HCT116 (cell line): ENCODE measurements at regions not wholly inside any gene's neighbourhood (a gene's known extent, or its start where the extent isn't known, plus 50 kb on each side); places are given as distances from the start of the nearest gene placed in this dataset.

Experiments used
- ATAC-seq: fragments of 200-7000 bp; cut with Tn5 transposase; 2 replicates; pipeline ENCODE4 v1.9.1; 2020; ENCODE audit warnings: mild to moderate bottlenecking, moderate library complexity
- BruUV-seq: library from RNA; stranded (reverse); fragments of 400-500 nt; replicated peaks from 2 replicates; lab custom pipeline; 2021; lab: Mats Ljungman, UMichigan
- CTCF ChIA-PET: fragments of 300-600 bp; sonication (Branson Sonifier 250); formaldehyde crosslinking; loops from one replicate; lab custom pipeline; 2021; ENCODE audit warnings: antibody characterized with exemption; lab: Charles Lee
- POLR2A ChIA-PET: fragments of 300-600, 350-600 bp; sonication (Branson Sonifier 250); formaldehyde crosslinking; loops from one replicate; lab custom pipeline; 2021; ENCODE audit warnings: antibody characterized with exemption; lab: Charles Lee
- RAD21 ChIA-PET, 2 experiments: fragments of 300-600 bp; sonication (Branson Sonifier 250); formaldehyde crosslinking; loops; one replicate each; lab custom pipeline; 2023; ENCODE audit warnings: low total read pairs in 2 of 2; ENCODE audit not compliant: uncharacterized antibody in 2 of 2, unreplicated experiment in 2 of 2, low non-redundant PET in 1 of 2; lab: Charles Lee
- DNase-seq: peaks from one replicate; pipeline ENCODE4 v3.0.0-alpha.2; 2010; ENCODE audit warnings: low read depth, low spot score
- H2AFZ ChIP-seq: fragments of 200-600 bp; shearing (Covaris generic), sonication (generic); 2 replicates; pipeline ENCODE4 v1.6.1; 2017; ENCODE audit warnings: low read depth, mixed run types, mixed read lengths, antibody characterized with exemption, low read length; ENCODE audit not compliant: poor library complexity, severe bottlenecking
- H3K27ac ChIP-seq: 2 replicates; pipeline ENCODE4 v1.5.1; 2012; ENCODE audit warnings: low read depth, low read length
- H3K27me3 ChIP-seq: fragments of 200-600 bp; sonication (generic); 2 replicates; pipeline ENCODE4 v1.6.1; 2016; ENCODE audit warnings: mixed run types, low read length, mixed read lengths; ENCODE audit not compliant: insufficient read depth
- H3K36me3 ChIP-seq, 2 experiments: fragments of 200-500 bp in 1 of 2; fragments of 200-600 bp in 1 of 2; sonication (Bioruptor generic) in 1 of 2; sonication (generic) in 1 of 2; 2 replicates each; pipeline versions ENCODE4 v1.5.1 to v1.6.1; 2014 to 2016; ENCODE audit warnings: low read length in 2 of 2, inconsistent platforms in 1 of 2, mixed read lengths in 1 of 2, mixed run types in 1 of 2; ENCODE audit not compliant: insufficient read depth in 2 of 2, control insufficient read depth in 1 of 2
- H3K4me1 ChIP-seq, 2 experiments: fragments of 200-600 bp in 1 of 2; sonication (generic) in 1 of 2; 2 replicates each; pipeline versions ENCODE4 v1.5.1 to v1.6.1; 2012 to 2017; ENCODE audit warnings: low read length in 2 of 2, inconsistent platforms in 1 of 2, mild to moderate bottlenecking in 1 of 2, mixed read lengths in 1 of 2, mixed run types in 1 of 2, moderate library complexity in 1 of 2; ENCODE audit not compliant: insufficient read depth in 2 of 2, control insufficient read depth in 1 of 2
- H3K4me2 ChIP-seq: fragments of 200-600 bp; sonication (generic); 2 replicates; pipeline ENCODE4 v1.6.1; 2017; ENCODE audit warnings: mixed run types, low read length, mixed read lengths
- H3K4me3 ChIP-seq, 2 experiments: fragments of 200-600 bp in 1 of 2; sonication (generic) in 1 of 2; replicated peaks in 1 of 2; 2 replicates each; pipeline ENCODE4 v1.5.1; 2011 to 2016; ENCODE audit warnings: low read length in 2 of 2, control low read depth in 1 of 2, low read depth in 1 of 2, mild to moderate bottlenecking in 1 of 2, mixed read lengths in 1 of 2, mixed run types in 1 of 2
- H3K79me2 ChIP-seq: fragments of 200-600 bp; sonication (generic); 2 replicates; pipeline ENCODE4 v1.6.1; 2017; ENCODE audit warnings: mild to moderate bottlenecking, mixed run types, low read length, moderate library complexity, mixed read lengths; ENCODE audit not compliant: insufficient read depth
- H3K9ac ChIP-seq: fragments of 200-600 bp; sonication (generic); 2 replicates; pipeline ENCODE4 v1.6.1; 2016; ENCODE audit warnings: low read length, mixed read lengths
- H3K9me2 ChIP-seq: fragments of 200-600 bp; sonication (generic), shearing (Covaris generic); 2 replicates; pipeline ENCODE4 v1.6.1; 2017; ENCODE audit warnings: mixed run types, mild to moderate bottlenecking, moderate library complexity; ENCODE audit not compliant: insufficient read depth
- H3K9me3 ChIP-seq, 2 experiments: fragments of 200-500 bp in 1 of 2; fragments of 200-600 bp in 1 of 2; sonication (Bioruptor generic) in 1 of 2; sonication (generic) in 1 of 2; 2 replicates each; pipeline ENCODE4 v1.6.1; 2014 to 2017; ENCODE audit warnings: low read length in 2 of 2, mixed read lengths in 2 of 2, inconsistent platforms in 1 of 2, low read depth in 1 of 2, mild to moderate bottlenecking in 1 of 2, mixed run types in 1 of 2, moderate library complexity in 1 of 2; ENCODE audit not compliant: control insufficient read depth in 1 of 2, insufficient read depth in 1 of 2
- H4K20me1 ChIP-seq: fragments of 200-600 bp; sonication (generic), shearing (Covaris generic); 2 replicates; pipeline ENCODE4 v1.6.1; 2017; ENCODE audit warnings: mixed run types, mild to moderate bottlenecking, moderate library complexity; ENCODE audit not compliant: insufficient read depth
- ATF3 ChIP-seq: IDR thresholded peaks from 2 replicates; pipeline ENCODE4 v1.6.1; 2012
- CBX3 ChIP-seq: IDR thresholded peaks from 2 replicates; pipeline ENCODE4 v1.6.1; 2012; ENCODE audit warnings: low read depth
- EGR1 ChIP-seq: IDR thresholded peaks from 2 replicates; pipeline ENCODE4 v1.6.1; 2012; ENCODE audit warnings: low read depth
- ELF1 ChIP-seq: IDR thresholded peaks from 2 replicates; pipeline ENCODE4 v1.6.1; 2012; ENCODE audit warnings: low read depth, borderline replicate concordance
- EZH2 ChIP-seq: fragments of 200-600 bp; sonication (generic); IDR thresholded peaks from 2 replicates; pipeline ENCODE4 v1.6.1; 2017; ENCODE audit warnings: antibody characterized with exemption, mixed run types
- EZH2phosphoT487 ChIP-seq: fragments of 200-600 bp; IDR thresholded peaks from 2 replicates; pipeline ENCODE4 v1.6.1; 2018; ENCODE audit warnings: antibody characterized with exemption, borderline replicate concordance
- POLR2A ChIP-seq: IDR thresholded peaks from 2 replicates; pipeline ENCODE4 v1.7.0; 2011; ENCODE audit warnings: borderline replicate concordance; ENCODE audit not compliant: insufficient read depth, insufficient read length; ENCODE audit errors: extremely low read depth
- POLR2AphosphoS5 ChIP-seq: IDR thresholded peaks from 2 replicates; pipeline ENCODE4 v1.6.1; 2011; ENCODE audit warnings: mild to moderate bottlenecking, low read depth, low read length, moderate library complexity
- RAD21 ChIP-seq: IDR thresholded peaks from 2 replicates; pipeline ENCODE4 v1.6.1; 2012; ENCODE audit warnings: low read depth, mild to moderate bottlenecking
- SIN3A ChIP-seq: IDR thresholded peaks from 2 replicates; pipeline ENCODE4 v1.6.1; 2012; ENCODE audit warnings: low read depth
- TCF7L2 ChIP-seq: IDR thresholded peaks from 2 replicates; pipeline ENCODE4 v1.7.0; 2011; ENCODE audit warnings: borderline replicate concordance, inconsistent platforms; ENCODE audit not compliant: insufficient read depth, insufficient read length; ENCODE audit errors: extremely low read depth
- YY1 ChIP-seq: IDR thresholded peaks from 2 replicates; pipeline ENCODE4 v1.6.1; 2011; ENCODE audit warnings: low read length, low read depth, moderate library complexity, mild to moderate bottlenecking; ENCODE audit not compliant: insufficient replicate concordance; ENCODE audit errors: extremely low read depth
- ZFX ChIP-seq: fragments of 450-650 bp; IDR thresholded peaks from 2 replicates; pipeline ENCODE4 v1.6.1; 2017
- ZNF274 ChIP-seq: fragments of 200-500 bp; sonication (Bioruptor generic); IDR thresholded peaks from 2 replicates; pipeline ENCODE4 v1.6.1; 2014; ENCODE audit warnings: mild to moderate bottlenecking, low read depth, low read length, inconsistent platforms
- intact Hi-C: fragments of 100-400 bp; cut with micrococcal nuclease; formaldehyde crosslinking; loops from 2 replicates; pipeline ENCODE4 v1.10.0; 2022
- TF ChIP-seq, protein P1 (sequence below): IDR thresholded peaks from 2 replicates; pipeline ENCODE4 v1.6.1; 2012; ENCODE audit warnings: low read depth

- Histone ChIP-seq H3K4me1 (no peaks in the 10 kb centered on the region), H3K36me3 (no peaks in the 10 kb centered on the region), H3K27me3 (peaks cover 7% of the 10 kb centered on the region), H3K4me3 (no peak overlapping the region), H2AFZ (no peak overlapping the region), H3K27ac (no peak overlapping the region), H3K9me2 (no peaks in the 10 kb centered on the region), H3K9ac (no peak overlapping the region), H3K79me2 (no peaks in the 10 kb centered on the region), H4K20me1 (no peaks in the 10 kb centered on the region), H3K4me2 (no peak overlapping the region), H3K9me3 (no peaks in the 10 kb centered on the region)
- ATAC-seq, result no peak
- intact Hi-C loops, result no loop called here
- ChIA-PET POLR2A (no interaction called here), CTCF (no interaction called here), RAD21 (no interaction called here)
- DNase-seq, result no peak
- no TSS peak for BruUV-seq
- no peak for TF ChIP-seq EZH2phosphoT487
- no peak for TF ChIP-seq CBX3
These were observed 220.7 kb downstream of the NDUFA10 start for GRCh38 chr2:239804161-239805042.

DNA sequence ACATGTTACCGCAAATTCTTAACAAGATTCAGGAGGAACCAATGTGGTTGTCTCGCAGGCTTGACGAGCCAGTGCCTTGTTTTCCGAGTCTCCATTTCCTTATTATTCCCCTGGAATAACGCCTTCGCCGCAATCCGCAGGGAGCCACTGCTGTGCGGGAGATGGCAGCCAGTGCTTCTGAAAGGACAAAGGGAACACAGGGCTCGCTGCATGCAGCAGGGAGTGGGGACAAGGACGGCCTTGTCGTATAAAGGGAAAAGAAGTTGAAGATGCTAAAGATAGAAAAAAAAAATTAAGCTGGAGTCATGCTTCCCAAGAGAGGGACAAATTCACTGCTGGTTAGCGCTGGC, 221.4 kb downstream of the NDUFA10 start:
- Histone ChIP-seq H4K20me1 (no peaks in the 10 kb centered on the region), H3K9ac (no peak overlapping the region), H3K27ac (no peak overlapping the region), H2AFZ (no peak overlapping the region), H3K4me3 (no peak overlapping the region), H3K79me2 (no peaks in the 10 kb centered on the region), H3K9me2 (no peaks in the 10 kb centered on the region), H3K4me2 (no peak overlapping the region), H3K4me1 (no peaks in the 10 kb centered on the region), H3K27me3 (peaks cover 7% of the 10 kb centered on the region), H3K36me3 (no peaks in the 10 kb centered on the region), H3K9me3 (no peaks in the 10 kb centered on the region)
- DNase-seq, result no peak
- ATAC-seq, result no peak
- ChIA-PET RAD21 (no interaction called here), POLR2A (no interaction called here), CTCF (no interaction called here)
- BruUV-seq, result no TSS peak
- intact Hi-C loops, result no loop called here
- TF ChIP-seq, protein P1, sequence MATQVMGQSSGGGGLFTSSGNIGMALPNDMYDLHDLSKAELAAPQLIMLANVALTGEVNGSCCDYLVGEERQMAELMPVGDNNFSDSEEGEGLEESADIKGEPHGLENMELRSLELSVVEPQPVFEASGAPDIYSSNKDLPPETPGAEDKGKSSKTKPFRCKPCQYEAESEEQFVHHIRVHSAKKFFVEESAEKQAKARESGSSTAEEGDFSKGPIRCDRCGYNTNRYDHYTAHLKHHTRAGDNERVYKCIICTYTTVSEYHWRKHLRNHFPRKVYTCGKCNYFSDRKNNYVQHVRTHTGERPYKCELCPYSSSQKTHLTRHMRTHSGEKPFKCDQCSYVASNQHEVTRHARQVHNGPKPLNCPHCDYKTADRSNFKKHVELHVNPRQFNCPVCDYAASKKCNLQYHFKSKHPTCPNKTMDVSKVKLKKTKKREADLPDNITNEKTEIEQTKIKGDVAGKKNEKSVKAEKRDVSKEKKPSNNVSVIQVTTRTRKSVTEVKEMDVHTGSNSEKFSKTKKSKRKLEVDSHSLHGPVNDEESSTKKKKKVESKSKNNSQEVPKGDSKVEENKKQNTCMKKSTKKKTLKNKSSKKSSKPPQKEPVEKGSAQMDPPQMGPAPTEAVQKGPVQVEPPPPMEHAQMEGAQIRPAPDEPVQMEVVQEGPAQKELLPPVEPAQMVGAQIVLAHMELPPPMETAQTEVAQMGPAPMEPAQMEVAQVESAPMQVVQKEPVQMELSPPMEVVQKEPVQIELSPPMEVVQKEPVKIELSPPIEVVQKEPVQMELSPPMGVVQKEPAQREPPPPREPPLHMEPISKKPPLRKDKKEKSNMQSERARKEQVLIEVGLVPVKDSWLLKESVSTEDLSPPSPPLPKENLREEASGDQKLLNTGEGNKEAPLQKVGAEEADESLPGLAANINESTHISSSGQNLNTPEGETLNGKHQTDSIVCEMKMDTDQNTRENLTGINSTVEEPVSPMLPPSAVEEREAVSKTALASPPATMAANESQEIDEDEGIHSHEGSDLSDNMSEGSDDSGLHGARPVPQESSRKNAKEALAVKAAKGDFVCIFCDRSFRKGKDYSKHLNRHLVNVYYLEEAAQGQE, result no peak
- TF ChIP-seq ELF1, result no peak
- no peak for TF ChIP-seq POLR2A
- no peak for TF ChIP-seq TCF7L2
- no peak for TF ChIP-seq CBX3
- TF ChIP-seq ZFX, result no peak
- no peak for TF ChIP-seq EGR1
- no peak for TF ChIP-seq RAD21
- no peak for TF ChIP-seq ZNF274
- no peak for TF ChIP-seq EZH2
- no peak for TF ChIP-seq ATF3
- no peak for TF ChIP-seq SIN3A
- TF ChIP-seq YY1, result no peak
- no peak for TF ChIP-seq POLR2AphosphoS5
